ENCODE measurements at regions not wholly inside any gene's neighbourhood (a gene's known extent, or its start where the extent isn't known, plus 50 kb on each side); places are given as distances from the start of the nearest gene placed in this dataset.

DNA sequence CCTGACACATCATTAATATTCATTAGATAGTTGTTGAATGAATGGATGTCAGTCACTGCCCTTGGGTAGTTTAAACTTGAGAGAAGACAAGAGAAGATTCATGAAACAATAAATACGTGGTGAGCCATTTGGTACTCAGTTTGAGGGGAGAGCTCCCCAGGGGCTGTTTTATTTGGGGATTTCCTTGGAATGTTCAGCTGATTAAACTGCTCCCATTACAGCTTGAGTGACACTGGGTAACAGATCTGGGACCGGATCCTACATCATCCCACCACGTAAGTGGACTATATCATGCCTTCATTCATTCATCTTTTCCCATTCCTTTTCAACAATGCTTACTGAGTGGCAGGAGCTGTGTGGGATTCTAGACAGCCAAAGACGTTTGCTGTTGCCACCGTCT lies 162.0 kb downstream of the FAT3 start:
- no peak for ATAC-seq
- DNase-seq (ENCODE audit: low read depth in 1 of 2, low spot score in 1 of 2) = no peak
- CTCF ChIA-PET = interaction anchor here (1.3 kb wide), 1 partner anchor 9 kb away, joined by 5 read pairs; no protein-coding TSS in a partner anchor
- Histone ChIP-seq H3K4me2 (no peak overlapping the region), H3K4me1 (peaks cover 24% of the 10 kb centered on the region), H3K9me3 (no peaks in the 10 kb centered on the region), H3K27ac (no peak overlapping the region), H3K4me3 (no peak overlapping the region)
- POLR2A ChIA-PET = no interaction called here
- no peak for FAIRE-seq
- WGBS (ENCODE audit: missing lambda C conversion rate) = 67% methylated on average over 5 of the region's 5 CpGs
- TF ChIP-seq, protein P1, sequence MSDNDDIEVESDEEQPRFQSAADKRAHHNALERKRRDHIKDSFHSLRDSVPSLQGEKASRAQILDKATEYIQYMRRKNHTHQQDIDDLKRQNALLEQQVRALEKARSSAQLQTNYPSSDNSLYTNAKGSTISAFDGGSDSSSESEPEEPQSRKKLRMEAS (IDR thresholded peaks at IDR 0.05) = no peak
- TF ChIP-seq, protein P2, sequence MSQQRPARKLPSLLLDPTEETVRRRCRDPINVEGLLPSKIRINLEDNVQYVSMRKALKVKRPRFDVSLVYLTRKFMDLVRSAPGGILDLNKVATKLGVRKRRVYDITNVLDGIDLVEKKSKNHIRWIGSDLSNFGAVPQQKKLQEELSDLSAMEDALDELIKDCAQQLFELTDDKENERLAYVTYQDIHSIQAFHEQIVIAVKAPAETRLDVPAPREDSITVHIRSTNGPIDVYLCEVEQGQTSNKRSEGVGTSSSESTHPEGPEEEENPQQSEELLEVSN (IDR thresholded peaks at IDR 0.05; ENCODE audit: borderline replicate concordance, low read depth) = no peak
- TF ChIP-seq CTCF (IDR thresholded peaks at IDR 0.05) (no peak), POLR2AphosphoS2 (conservative IDR thresholded peaks at IDR 0.05; ENCODE audit: low read length) (no peak), ESRRA (IDR thresholded peaks at IDR 0.05; ENCODE audit: borderline replicate concordance, low read length) (no peak), TFCP2L1 (CRISPR knock-in tag; IDR thresholded peaks at IDR 0.05) (no peak), SMC3 (IDR thresholded peaks at IDR 0.05) (no peak), SREBF2 (IDR thresholded peaks at IDR 0.05) (no peak), RCOR1 (IDR thresholded peaks at IDR 0.05; ENCODE audit: low read depth, low read length) (no peak), ZC3H11A (IDR thresholded peaks at IDR 0.05) (no peak), KDM5A (IDR thresholded peaks at IDR 0.05) (no peak), JUN (IDR thresholded peaks at IDR 0.05) (no peak), BCL3 (IDR thresholded peaks at IDR 0.05) (no peak), MYC (IDR thresholded peaks at IDR 0.05; ENCODE audit: borderline replicate concordance, low read length) (no peak), KDM1A (IDR thresholded peaks at IDR 0.05; ENCODE audit: low read depth) (no peak), EHMT2 (IDR thresholded peaks at IDR 0.05; ENCODE audit: low read depth) (no peak), PBX3 (IDR thresholded peaks at IDR 0.05) (no peak), FOXS1 (CRISPR knock-in tag; IDR thresholded peaks at IDR 0.05) (no peak)
- TF ChIP-seq, protein P3, sequence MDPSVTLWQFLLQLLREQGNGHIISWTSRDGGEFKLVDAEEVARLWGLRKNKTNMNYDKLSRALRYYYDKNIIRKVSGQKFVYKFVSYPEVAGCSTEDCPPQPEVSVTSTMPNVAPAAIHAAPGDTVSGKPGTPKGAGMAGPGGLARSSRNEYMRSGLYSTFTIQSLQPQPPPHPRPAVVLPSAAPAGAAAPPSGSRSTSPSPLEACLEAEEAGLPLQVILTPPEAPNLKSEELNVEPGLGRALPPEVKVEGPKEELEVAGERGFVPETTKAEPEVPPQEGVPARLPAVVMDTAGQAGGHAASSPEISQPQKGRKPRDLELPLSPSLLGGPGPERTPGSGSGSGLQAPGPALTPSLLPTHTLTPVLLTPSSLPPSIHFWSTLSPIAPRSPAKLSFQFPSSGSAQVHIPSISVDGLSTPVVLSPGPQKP (IDR thresholded peaks at IDR 0.05; ENCODE audit: low read depth, low read length) = no peak

DNA sequence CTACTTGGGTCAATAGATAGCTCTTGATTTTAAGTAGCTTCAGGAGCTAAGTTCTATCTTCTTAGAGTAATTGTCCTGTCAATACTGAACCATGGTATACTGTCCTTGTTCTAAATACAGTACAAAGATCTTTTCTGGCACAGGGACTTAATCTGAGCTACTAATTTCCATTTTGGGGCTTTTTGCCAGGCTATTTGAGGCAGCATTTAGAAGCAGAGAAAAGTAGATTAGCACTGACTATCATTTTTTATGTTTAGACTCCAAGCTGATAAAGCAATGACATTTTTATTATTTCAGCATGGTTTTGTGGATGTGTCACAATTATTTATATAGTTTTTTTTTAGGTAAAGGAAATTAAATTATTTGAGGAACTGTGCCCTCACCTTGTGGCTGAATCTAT lies 163.2 kb downstream of the FAT3 start:
- Histone ChIP-seq H3K4me2 (no peak overlapping the region), H3K4me1 (peaks cover 24% of the 10 kb centered on the region), H3K27ac (no peak overlapping the region), H3K9me3 (no peaks in the 10 kb centered on the region), H3K4me3 (no peak overlapping the region)
- no peak for FAIRE-seq
- DNase-seq (ENCODE audit: low read depth in 1 of 2, low spot score in 1 of 2) = no peak
- no peak for ATAC-seq
- ChIA-PET CTCF (interaction anchor here (0.7 kb wide), 1 partner anchor 161 kb away, joined by 3 read pairs; no protein-coding TSS in a partner anchor), POLR2A (no interaction called here)
- no peak for TF ChIP-seq GATA3 (IDR thresholded peaks at IDR 0.05; ENCODE audit: borderline replicate concordance)
- no peak for TF ChIP-seq RNF2 (IDR thresholded peaks at IDR 0.05; ENCODE audit: borderline replicate concordance, low read depth)
- TF ChIP-seq NR3C1 (IDR thresholded peaks at IDR 0.05) = no peak
- TF ChIP-seq HDAC2 (IDR thresholded peaks at IDR 0.05) = no peak
- TF ChIP-seq ATOH8 (CRISPR knock-in tag; IDR thresholded peaks at IDR 0.05; ENCODE audit: low read depth) = no peak
- no peak for TF ChIP-seq EP300 (IDR thresholded peaks at IDR 0.05)
- TF ChIP-seq SREBF2 (IDR thresholded peaks at IDR 0.05) = no peak
- TF ChIP-seq FOSL2 (IDR thresholded peaks at IDR 0.05) = no peak
- TF ChIP-seq FOSL2 (CRISPR knock-in tag; IDR thresholded peaks at IDR 0.05) = no peak
- TF ChIP-seq EHMT2 (IDR thresholded peaks at IDR 0.05; ENCODE audit: low read depth) = no peak
- TF ChIP-seq NPAS2 (CRISPR knock-in tag; IDR thresholded peaks at IDR 0.05; ENCODE audit: borderline replicate concordance) = no peak
- no peak for TF ChIP-seq REST (IDR thresholded peaks at IDR 0.05)
- TF ChIP-seq RFX5 (IDR thresholded peaks at IDR 0.05) = no peak
- no peak for TF ChIP-seq ZC3H11A (IDR thresholded peaks at IDR 0.05)
